GM18861 (cell line): ENCODE measurements at regions not wholly inside any gene's neighbourhood (a gene's known extent, or its start where the extent isn't known, plus 50 kb on each side); places are given as distances from the start of the nearest gene placed in this dataset.

Experiments
- ATAC-seq: cut with Tn5 transposase; IDR thresholded peaks from one replicate; pipeline ENCODE4 v1.9.1; 2021; ENCODE audit not compliant: unreplicated experiment

DNA sequence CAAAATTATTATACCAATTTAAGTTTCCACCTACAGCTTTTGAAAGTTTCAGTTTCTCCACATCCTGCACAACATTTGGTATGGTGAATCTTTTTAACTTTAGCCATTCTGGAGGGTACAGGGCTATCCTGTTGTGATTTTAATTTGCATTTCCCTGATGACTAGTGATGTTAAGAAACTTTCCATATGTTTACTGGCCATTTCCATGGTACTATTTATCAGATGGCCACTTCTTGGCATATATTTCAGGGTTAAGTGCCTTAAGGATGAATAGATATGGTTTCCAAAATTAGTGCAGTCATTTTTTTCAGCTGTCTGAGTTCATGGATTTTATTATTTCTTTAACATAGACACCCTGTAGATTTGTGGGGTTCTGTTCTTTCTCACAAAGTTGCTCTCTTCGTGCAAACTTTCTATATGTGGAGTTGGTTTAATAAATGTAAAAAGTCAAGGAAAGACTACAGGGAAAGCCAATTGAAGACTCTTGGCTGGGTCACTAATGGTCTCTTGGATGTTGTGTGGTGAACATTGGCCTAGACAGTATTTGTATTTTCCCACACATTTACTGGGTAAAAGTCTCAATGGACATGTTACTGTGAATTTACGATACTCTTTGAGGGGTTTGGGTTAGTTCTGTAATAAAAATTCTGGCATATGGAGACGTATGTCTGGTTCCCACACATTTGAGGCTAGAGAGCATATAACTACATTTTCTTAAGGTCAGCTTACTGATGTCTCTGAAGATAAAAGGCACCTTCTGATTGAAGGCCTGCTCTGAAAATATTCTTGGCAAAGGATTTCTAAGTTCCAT is 147.5 kb upstream of the PDZRN3 start:
- ATAC-seq = no peak

GRCh38 chr3:73768524-73769308 is 144.0 kb upstream of the PDZRN3 start:
- ATAC-seq = no peak

DNA sequence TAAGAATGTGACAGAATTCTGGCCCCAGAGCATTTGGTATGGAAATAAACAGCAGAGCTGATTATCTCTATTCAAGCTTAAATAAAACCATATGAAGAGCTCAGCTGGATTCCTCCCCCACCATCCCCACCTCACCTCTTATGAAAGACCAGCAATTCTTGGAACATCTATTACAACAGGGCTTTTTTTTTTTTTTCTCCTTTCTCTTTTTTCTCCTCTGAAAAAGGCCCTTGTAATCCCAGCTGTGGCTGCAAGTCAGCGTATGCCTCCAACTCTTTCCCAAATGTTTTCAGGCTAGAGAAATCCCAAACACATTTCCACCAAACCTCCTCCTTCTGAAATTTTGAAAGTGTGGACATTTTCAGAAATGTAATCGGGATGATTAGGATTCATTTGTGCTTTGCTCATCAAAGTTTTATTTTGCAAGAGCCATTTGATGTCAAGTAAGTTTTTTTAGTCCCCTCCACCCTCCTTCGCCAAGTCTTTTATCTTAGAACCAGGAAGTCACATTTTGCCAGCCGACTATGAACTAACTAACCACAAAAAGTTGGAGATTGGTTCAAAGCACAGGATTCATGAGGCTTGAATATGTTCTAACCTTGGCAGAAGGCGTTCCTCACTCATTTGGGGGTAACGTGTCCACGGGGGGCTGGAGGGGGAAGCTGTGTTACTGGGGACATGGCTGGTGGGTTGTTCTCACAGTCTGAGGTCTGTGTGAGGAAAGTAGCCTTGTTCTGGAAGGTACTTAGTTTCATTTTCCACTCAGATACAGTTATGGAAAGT is 142.0 kb upstream of the PDZRN3 start:
- ATAC-seq = no peak

- ATAC-seq = no peak
Measured at GRCh38 chr3:73765878-73766545, 141.3 kb upstream of the PDZRN3 start.

GRCh38 chr3:73762855-73763254 is 138.1 kb upstream of the PDZRN3 start:
- ATAC-seq = no peak

DNA sequence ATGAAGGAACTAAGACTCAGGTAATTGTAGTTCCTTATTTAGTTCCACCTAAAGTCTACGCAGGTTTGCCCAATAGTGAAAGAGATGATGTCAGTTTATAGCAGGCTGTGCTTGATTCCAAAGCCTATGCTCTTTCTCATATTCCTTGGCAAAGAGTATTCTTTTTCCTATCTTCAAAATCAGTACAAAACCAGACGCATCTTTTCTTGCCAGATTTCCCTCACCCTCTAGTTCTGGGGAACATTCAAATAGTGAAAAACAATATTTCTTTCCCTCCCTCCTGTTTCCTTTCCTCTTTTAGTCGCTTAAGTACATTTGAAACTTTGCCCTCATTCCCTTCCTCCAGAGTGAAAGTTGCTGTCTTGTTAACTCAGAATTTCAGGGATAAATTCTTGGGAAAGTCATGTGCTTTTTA is 134.6 kb upstream of the PDZRN3 start:
- ATAC-seq = no peak

DNA sequence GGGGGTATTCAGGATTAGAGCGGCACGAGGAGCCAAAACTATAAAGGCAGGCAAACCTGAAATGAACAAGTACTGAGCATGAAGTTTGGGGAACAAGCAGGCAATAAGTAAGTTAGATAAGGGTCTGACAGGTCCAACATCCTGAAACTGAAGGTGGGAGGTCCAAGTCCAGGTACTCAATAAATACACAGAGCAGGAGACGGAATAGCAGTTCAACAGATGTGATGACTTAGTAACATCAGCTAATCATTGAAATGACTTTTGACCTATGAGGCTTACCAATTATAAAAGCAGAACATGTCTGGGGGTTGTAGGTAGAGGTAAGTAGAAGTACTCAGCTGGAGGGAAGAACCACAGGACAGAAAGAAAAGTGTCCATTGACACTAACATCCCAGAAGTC is 132.8 kb upstream of the PDZRN3 start:
- no peak for ATAC-seq

DNA sequence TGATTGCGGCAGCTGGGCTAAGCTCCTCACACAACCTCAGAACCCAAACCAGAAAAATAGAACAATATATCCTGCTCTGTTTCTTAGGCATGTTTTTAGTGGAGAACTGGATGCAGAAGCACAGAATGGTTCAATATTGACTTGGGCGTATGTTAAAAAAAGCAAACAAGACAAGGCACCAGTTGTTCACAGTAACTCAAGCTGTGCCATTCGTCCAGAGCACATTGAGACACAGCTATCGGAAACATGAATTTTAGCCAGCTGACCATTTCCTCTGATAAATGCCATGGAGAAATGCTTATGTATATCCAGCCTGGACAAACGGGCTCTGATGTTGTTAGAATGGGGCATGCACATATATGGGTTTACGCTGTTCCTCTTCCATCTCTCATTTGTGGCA is 129.2 kb upstream of the PDZRN3 start:
- no peak for ATAC-seq

GRCh38 chr3:73752338-73752737 is 127.6 kb upstream of the PDZRN3 start:
- ATAC-seq = no peak

DNA sequence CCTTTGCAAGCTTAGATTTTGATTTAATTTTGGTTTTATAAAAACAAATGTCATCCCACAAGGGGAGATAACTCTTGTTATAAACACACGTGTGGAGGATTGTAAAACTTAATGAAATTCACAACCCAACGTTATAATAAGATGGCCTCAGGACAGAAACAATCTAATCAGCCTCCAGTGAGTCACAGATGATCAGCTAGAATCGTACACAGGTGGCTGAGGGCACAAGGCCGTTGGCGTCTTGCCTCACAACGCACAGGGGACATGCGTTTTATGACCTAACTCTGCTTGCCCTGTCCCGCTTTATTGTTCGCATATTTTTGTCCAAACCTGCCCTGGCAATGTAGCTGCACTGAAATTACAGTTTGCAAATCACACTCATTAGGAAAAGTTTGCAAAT is 121.9 kb upstream of the PDZRN3 start:
- ATAC-seq = no peak

- ATAC-seq = no peak
Measured at GRCh38 chr3:73745526-73746191, 120.9 kb upstream of the PDZRN3 start.

DNA sequence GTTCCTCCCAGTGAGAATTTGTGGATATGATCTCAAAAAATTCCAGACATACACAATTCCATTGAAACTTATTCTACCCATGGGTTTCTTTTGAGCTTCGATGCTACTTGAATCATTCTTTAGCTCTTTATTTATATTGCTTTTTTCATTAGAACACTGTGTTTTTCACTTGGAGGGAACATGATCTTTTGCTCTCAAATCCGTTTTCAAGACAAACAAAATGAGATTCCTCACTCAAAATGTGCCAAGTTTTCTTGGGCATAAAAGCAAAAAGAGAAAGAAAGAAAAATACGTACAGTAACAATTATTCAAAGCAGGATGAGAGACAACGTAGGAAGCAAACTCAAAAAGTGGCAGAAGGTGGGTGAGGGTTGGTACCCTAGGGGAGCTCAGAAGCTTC is 118.8 kb upstream of the PDZRN3 start:
- no peak for ATAC-seq

- no peak for ATAC-seq
Measured at GRCh38 chr3:73739791-73740453, 115.2 kb upstream of the PDZRN3 start.

DNA sequence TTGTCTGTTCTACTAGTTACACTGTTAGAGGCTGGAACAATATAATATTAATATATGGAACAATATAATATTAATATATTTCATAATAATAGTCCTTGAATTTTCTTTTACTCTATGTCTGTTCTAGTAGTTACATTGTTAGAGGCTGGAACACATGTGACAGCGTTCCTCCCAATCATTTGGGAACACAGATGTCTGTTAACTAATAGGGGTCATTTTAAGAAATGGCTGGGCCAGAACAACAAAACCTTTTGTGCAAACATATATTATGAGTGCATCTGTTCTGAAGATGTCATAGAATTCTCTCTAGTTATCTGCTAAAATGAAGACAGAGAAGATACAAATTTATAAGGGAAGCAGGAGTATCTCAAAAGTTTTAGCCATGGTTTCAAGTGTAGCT is 114.0 kb upstream of the PDZRN3 start:
- no peak for ATAC-seq

- ATAC-seq = no peak
Measured at GRCh38 chr3:73734211-73735089, 109.7 kb upstream of the PDZRN3 start.

DNA sequence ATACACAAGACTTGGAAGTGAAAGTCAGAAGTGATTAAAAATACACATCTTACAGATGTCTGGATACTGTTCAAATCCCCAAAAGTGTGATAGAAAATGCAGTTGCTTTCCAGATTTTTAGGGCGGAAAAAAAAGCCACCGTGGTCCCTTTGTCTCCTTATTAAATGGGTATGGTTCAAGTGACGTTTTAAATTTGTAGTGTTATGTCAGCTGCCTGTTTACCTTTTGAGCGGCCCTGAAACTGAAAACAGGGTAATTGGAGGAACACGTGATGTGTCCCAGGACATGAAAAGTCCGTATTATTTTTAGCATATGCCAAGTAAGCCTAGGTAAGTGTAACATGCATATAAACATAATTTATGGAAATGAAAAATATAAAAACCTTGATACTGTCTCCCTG is 109.0 kb upstream of the PDZRN3 start:
- no peak for ATAC-seq

- no peak for ATAC-seq
Measured at GRCh38 chr3:73729969-73730440, 105.3 kb upstream of the PDZRN3 start.

DNA sequence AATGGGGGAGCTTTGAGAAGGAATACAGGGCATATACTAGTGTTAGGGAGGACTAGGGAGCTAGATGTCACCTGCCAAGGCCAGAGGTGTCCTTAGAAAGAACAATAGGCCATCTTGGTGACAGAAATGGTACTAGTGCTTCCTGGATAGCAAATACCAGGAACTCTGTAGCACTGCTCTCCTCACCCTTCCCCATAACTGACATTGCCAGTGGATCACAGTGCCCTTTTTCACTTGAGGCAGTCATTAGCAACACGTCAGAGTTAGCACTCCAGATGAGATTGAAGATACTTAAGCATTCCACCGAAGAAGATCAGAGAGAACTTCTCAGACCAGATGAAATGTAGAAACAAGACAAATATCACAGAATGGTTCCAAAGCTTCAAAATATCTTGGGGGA is 103.1 kb upstream of the PDZRN3 start:
- no peak for ATAC-seq
